ENCODE measurements at regions not wholly inside any gene's neighbourhood (a gene's known extent, or its start where the extent isn't known, plus 50 kb on each side); places are given as distances from the start of the nearest gene placed in this dataset.

GRCh38 chr1:14148526-14148925, 448.5 kb downstream of the PRDM2 start:
- TF ChIP-seq POLR2A (IDR thresholded peaks at IDR 0.05; ENCODE audit: low read depth, low read length) (no peak), POLR2AphosphoS5 (IDR thresholded peaks at IDR 0.05; ENCODE audit: insufficient read depth, low read depth, low read length) (no peak), GATA2 (IDR thresholded peaks at IDR 0.05; ENCODE audit: insufficient read depth, insufficient read length, low read depth, low read length) (no peak), JUN (IDR thresholded peaks at IDR 0.05; ENCODE audit: borderline replicate concordance, insufficient read depth, insufficient read length, low read depth) (no peak), MYC (IDR thresholded peaks at IDR 0.05; ENCODE audit: low read depth, low read length) (no peak), FOS (IDR thresholded peaks at IDR 0.05; ENCODE audit: borderline replicate concordance, insufficient read depth, low read length) (no peak), EZH2 (IDR thresholded peaks at IDR 0.05; ENCODE audit: borderline replicate concordance, low read depth, low read length, severe bottlenecking) (no peak)
- TF ChIP-seq, protein P1, sequence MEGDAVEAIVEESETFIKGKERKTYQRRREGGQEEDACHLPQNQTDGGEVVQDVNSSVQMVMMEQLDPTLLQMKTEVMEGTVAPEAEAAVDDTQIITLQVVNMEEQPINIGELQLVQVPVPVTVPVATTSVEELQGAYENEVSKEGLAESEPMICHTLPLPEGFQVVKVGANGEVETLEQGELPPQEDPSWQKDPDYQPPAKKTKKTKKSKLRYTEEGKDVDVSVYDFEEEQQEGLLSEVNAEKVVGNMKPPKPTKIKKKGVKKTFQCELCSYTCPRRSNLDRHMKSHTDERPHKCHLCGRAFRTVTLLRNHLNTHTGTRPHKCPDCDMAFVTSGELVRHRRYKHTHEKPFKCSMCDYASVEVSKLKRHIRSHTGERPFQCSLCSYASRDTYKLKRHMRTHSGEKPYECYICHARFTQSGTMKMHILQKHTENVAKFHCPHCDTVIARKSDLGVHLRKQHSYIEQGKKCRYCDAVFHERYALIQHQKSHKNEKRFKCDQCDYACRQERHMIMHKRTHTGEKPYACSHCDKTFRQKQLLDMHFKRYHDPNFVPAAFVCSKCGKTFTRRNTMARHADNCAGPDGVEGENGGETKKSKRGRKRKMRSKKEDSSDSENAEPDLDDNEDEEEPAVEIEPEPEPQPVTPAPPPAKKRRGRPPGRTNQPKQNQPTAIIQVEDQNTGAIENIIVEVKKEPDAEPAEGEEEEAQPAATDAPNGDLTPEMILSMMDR (IDR thresholded peaks at IDR 0.05; ENCODE audit: extremely low read depth in 1 of 2, insufficient read depth in 1 of 2, low read depth in 1 of 2, low read length in 2 of 2) = no peak
- TF ChIP-seq, protein P2, sequence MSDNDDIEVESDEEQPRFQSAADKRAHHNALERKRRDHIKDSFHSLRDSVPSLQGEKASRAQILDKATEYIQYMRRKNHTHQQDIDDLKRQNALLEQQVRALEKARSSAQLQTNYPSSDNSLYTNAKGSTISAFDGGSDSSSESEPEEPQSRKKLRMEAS (IDR thresholded peaks at IDR 0.05; ENCODE audit: insufficient read depth, insufficient read length) = no peak
- Histone ChIP-seq H3K27me3 (ENCODE audit: control insufficient read depth in 2 of 2, insufficient read depth in 2 of 2, low read length in 2 of 2) (no peaks in the 10 kb centered on the region), H3K36me3 (ENCODE audit: control insufficient read depth in 2 of 2, extremely low read depth in 1 of 2, insufficient read depth in 2 of 2, low read length in 2 of 2) (no peaks in the 10 kb centered on the region), H3K4me2 (ENCODE audit: insufficient read depth, low read length) (no peak overlapping the region), H4K20me1 (replicated peaks; ENCODE audit: control insufficient read depth, extremely low read depth, insufficient read depth, low read length) (no peaks in the 10 kb centered on the region), H3K9me1 (replicated peaks; ENCODE audit: control insufficient read depth, extremely low read depth, insufficient read depth, low read length) (no peaks in the 10 kb centered on the region), H3K4me1 (ENCODE audit: control insufficient read depth, extremely low read depth, insufficient read depth, low read length) (no peaks in the 10 kb centered on the region), H3K9me3 (replicated peaks; ENCODE audit: control insufficient read depth, insufficient read depth, low read length) (peaks cover 7% of the 10 kb centered on the region), H2AFZ (ENCODE audit: low read depth, low read length) (no peak overlapping the region), H3K4me3 (replicated peaks in 1 of 3; ENCODE audit: insufficient read depth in 1 of 3, low read depth in 1 of 3, low read length in 3 of 3) (no peak overlapping the region), H3K79me2 (ENCODE audit: control insufficient read depth, insufficient read depth, low read length) (no peaks in the 10 kb centered on the region), H3K9ac (replicated peaks; ENCODE audit: extremely low read depth, insufficient read depth, low read length) (no peak overlapping the region), H3K27ac (ENCODE audit: insufficient read depth, low read depth, low read length) (no peak overlapping the region)
- intact Hi-C loops (cut with micrococcal nuclease) = no loop called here
- DNase-seq (ENCODE audit: low read depth, low spot score) (no peak), FAIRE-seq (no peak)
- dilution Hi-C loops (cut with MboI; ENCODE audit: extremely low pct_ligation_motif_present, low sequenced_read_pairs) = no loop called here
- ChIA-PET CTCF (no interaction called here), POLR2A (no interaction called here)
- BruUV-seq (replicated peaks) = no TSS peak
